HEK293 (cell line): ENCODE measurements at regions not wholly inside any gene's neighbourhood (a gene's known extent, or its start where the extent isn't known, plus 50 kb on each side); places are given as distances from the start of the nearest gene placed in this dataset.

Source experiments
- CTCF ChIA-PET: fragments of 350-600 bp; formaldehyde crosslinking; extraction: SDS; loops from one replicate; lab custom pipeline; 2021; ENCODE audit warnings: antibody characterized with exemption; lab: Yijun Ruan, JAX
- POLR2A ChIA-PET: fragments of 300-600 bp; formaldehyde crosslinking; extraction: SDS; loops from one replicate; lab custom pipeline; 2020; ENCODE audit warnings: antibody characterized with exemption, inconsistent platforms; lab: Yijun Ruan, JAX
- H3K27ac ChIP-seq: fragments of 200-500 bp; sonication (Bioruptor generic); 2 replicates; pipeline ENCODE4 v1.5.1; 2014; ENCODE audit warnings: low read depth, low read length, control low read depth, inconsistent platforms; ENCODE audit errors: extremely low read depth
- H3K36me3 ChIP-seq, 2 experiments: fragments of 200-500 bp in 1 of 2; sonication (Bioruptor generic) in 1 of 2; 1 replicate in 1 of 2; 2 replicates in 1 of 2; pipeline ENCODE4 v1.5.1; 2014 to 2017; ENCODE audit warnings: inconsistent platforms in 2 of 2, low read length in 2 of 2; ENCODE audit not compliant: control insufficient read depth in 2 of 2, insufficient read depth in 1 of 2
- H3K4me1 ChIP-seq: fragments of 200-500 bp; sonication (Bioruptor generic); 2 replicates; pipeline ENCODE4 v1.5.1; 2014; ENCODE audit warnings: mild to moderate bottlenecking, low read length, inconsistent platforms; ENCODE audit not compliant: control insufficient read depth, insufficient read depth
- H3K4me3 ChIP-seq: 2 replicates; pipeline ENCODE4 v1.5.1; 2011; ENCODE audit warnings: low read depth, mild to moderate bottlenecking, control low read depth, low read length, moderate library complexity
- H3K9me3 ChIP-seq: fragments of 200-500 bp; sonication (Bioruptor generic); 2 replicates; pipeline ENCODE4 v1.5.1; 2014; ENCODE audit warnings: low read depth, low read length, inconsistent platforms; ENCODE audit not compliant: control insufficient read depth, insufficient read depth
- GLI2 ChIP-seq: fragments of 450-650 bp; formaldehyde crosslinking; IDR thresholded peaks from 2 replicates; pipeline ENCODE4; 2017; ENCODE audit warnings: missing biosample characterization, missing genetic modification characterization, low read depth, borderline replicate concordance
- HOXA7 ChIP-seq: sonication (generic); formaldehyde crosslinking; IDR thresholded peaks from 2 replicates; pipeline ENCODE4 v1.8.1; 2022; ENCODE audit warnings: missing genetic modification reagents, borderline replicate concordance
- ZBTB7A ChIP-seq: fragments of 450-650 bp; formaldehyde crosslinking; IDR thresholded peaks from 2 replicates; pipeline ENCODE4 v1.5.1; 2016; ENCODE audit warnings: low read depth, missing biosample characterization, missing genetic modification characterization
- ZFP41 ChIP-seq: fragments of 450-650 bp; formaldehyde crosslinking; IDR thresholded peaks from 2 replicates; pipeline ENCODE4 v1.5.1; 2016; ENCODE audit warnings: missing biosample characterization, missing genetic modification characterization, borderline replicate concordance
- ZNF138 ChIP-seq: fragments of 450-650 bp; formaldehyde crosslinking; IDR thresholded peaks from 2 replicates; pipeline ENCODE4 v1.5.1; 2016; ENCODE audit warnings: missing biosample characterization, missing genetic modification characterization, borderline replicate concordance
- ZNF184 ChIP-seq: fragments of 450-650 bp; IDR thresholded peaks from 2 replicates; pipeline ENCODE4 v1.5.1; 2018; ENCODE audit warnings: missing biosample characterization, mild to moderate bottlenecking, missing genetic modification characterization
- ZNF19 ChIP-seq: fragments of 450-650 bp; formaldehyde crosslinking; IDR thresholded peaks from 2 replicates; pipeline ENCODE4; 2016; ENCODE audit warnings: missing biosample characterization, missing genetic modification characterization, low read depth
- ZNF23 ChIP-seq: fragments of 450-650 bp; formaldehyde crosslinking; IDR thresholded peaks from 2 replicates; pipeline ENCODE4 v1.5.1; 2016; ENCODE audit warnings: missing biosample characterization, missing genetic modification characterization, borderline replicate concordance
- ZNF24 ChIP-seq: fragments of 450-650 bp; formaldehyde crosslinking; IDR thresholded peaks from 2 replicates; pipeline ENCODE4 v1.5.1; 2016; ENCODE audit warnings: missing biosample characterization, missing genetic modification characterization
- ZNF335 ChIP-seq: fragments of 450-650 bp; formaldehyde crosslinking; conservative IDR thresholded peaks from 2 replicates; pipeline ENCODE4 v1.5.1; 2016; ENCODE audit warnings: missing biosample characterization, missing genetic modification characterization
- ZNF350 ChIP-seq: fragments of 450-650 bp; formaldehyde crosslinking; IDR thresholded peaks from 2 replicates; pipeline ENCODE4 v1.5.0; 2017; ENCODE audit warnings: missing biosample characterization, mild to moderate bottlenecking, missing genetic modification characterization
- ZNF366 ChIP-seq: fragments of 450-650 bp; formaldehyde crosslinking; conservative IDR thresholded peaks from 2 replicates; pipeline ENCODE4 v1.5.1; 2016; ENCODE audit warnings: missing biosample characterization, missing genetic modification characterization
- ZNF404 ChIP-seq: fragments of 450-650 bp; formaldehyde crosslinking; IDR thresholded peaks from 2 replicates; pipeline ENCODE4 v1.5.1; 2017; ENCODE audit warnings: missing biosample characterization, missing genetic modification characterization
- ZNF560 ChIP-seq: fragments of 450-650 bp; formaldehyde crosslinking; IDR thresholded peaks from 2 replicates; pipeline ENCODE4 v1.5.1; 2017; ENCODE audit warnings: missing biosample characterization, missing genetic modification characterization, borderline replicate concordance
- ZNF571 ChIP-seq: fragments of 450-650 bp; formaldehyde crosslinking; IDR thresholded peaks from 2 replicates; pipeline ENCODE4 v1.5.0; 2017; ENCODE audit warnings: missing biosample characterization, missing genetic modification characterization
- ZNF701 ChIP-seq: fragments of 450-650 bp; formaldehyde crosslinking; IDR thresholded peaks from 2 replicates; pipeline ENCODE4 v1.5.1; 2016; ENCODE audit warnings: missing biosample characterization, missing genetic modification characterization
- ZNF768 ChIP-seq: fragments of 450-650 bp; formaldehyde crosslinking; IDR thresholded peaks from 2 replicates; pipeline ENCODE4 v1.5.1; 2018; ENCODE audit warnings: missing biosample characterization, mild to moderate bottlenecking, missing genetic modification characterization
- ZNF837 ChIP-seq: fragments of 450-650 bp; formaldehyde crosslinking; IDR thresholded peaks from 2 replicates; pipeline ENCODE4 v1.5.1; 2016; ENCODE audit warnings: missing biosample characterization, missing genetic modification characterization
- TF ChIP-seq, protein P1 (sequence below): fragments of 450-650 bp; formaldehyde crosslinking; IDR thresholded peaks from 2 replicates; pipeline ENCODE4 v1.5.1; 2016; ENCODE audit warnings: missing biosample characterization, missing genetic modification characterization
- TF ChIP-seq, protein P2 (sequence below): fragments of 450-650 bp; formaldehyde crosslinking; IDR thresholded peaks from 2 replicates; pipeline ENCODE4 v1.5.1; 2016; ENCODE audit warnings: missing biosample characterization, missing genetic modification characterization
- TF ChIP-seq, protein P3 (sequence below): fragments of 450-650 bp; formaldehyde crosslinking; IDR thresholded peaks from 2 replicates; pipeline ENCODE4 v1.5.1; 2017; ENCODE audit warnings: missing biosample characterization, missing genetic modification characterization
- TF ChIP-seq, protein P4 (sequence below): sonication (generic); formaldehyde crosslinking; IDR thresholded peaks from 2 replicates; pipeline ENCODE4 v1.8.1; 2022; ENCODE audit warnings: mild to moderate bottlenecking, moderate library complexity, missing genetic modification reagents
- TF ChIP-seq, protein P5 (sequence below): fragments of 450-650 bp; formaldehyde crosslinking; IDR thresholded peaks from 2 replicates; pipeline ENCODE4 v1.5.1; 2016; ENCODE audit warnings: missing biosample characterization, missing genetic modification characterization, low read depth
- TF ChIP-seq, protein P6 (sequence below): fragments of 450-650 bp; IDR thresholded peaks from 2 replicates; pipeline ENCODE4 v1.5.1; 2018; ENCODE audit warnings: missing biosample characterization, missing genetic modification characterization
- TF ChIP-seq, protein P7 (sequence below): fragments of 450-650 bp; formaldehyde crosslinking; IDR thresholded peaks from 2 replicates; pipeline ENCODE4 v1.5.1; 2016; ENCODE audit warnings: missing biosample characterization, missing genetic modification characterization

DNA sequence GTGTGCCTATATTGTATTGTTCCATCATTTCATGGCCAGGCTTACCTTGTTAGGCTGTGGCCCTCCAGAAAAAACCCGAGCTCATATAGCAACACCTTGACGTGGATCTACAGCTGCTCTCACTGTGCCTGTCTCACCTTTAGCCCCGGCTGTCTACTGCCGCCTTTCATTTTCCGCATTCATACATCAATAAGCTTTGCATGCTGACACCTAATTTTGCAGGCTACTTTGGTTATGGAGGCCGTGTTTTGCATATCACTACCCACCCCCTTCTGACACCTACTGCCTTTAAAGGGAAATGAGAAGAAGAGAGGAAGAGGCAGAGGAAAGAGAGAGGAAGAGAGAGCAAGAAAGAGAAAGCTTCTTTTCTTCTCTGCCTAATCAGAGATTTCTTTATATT, 702.9 kb downstream of the BCL11A start (continued):
- TF ChIP-seq, protein P1, sequence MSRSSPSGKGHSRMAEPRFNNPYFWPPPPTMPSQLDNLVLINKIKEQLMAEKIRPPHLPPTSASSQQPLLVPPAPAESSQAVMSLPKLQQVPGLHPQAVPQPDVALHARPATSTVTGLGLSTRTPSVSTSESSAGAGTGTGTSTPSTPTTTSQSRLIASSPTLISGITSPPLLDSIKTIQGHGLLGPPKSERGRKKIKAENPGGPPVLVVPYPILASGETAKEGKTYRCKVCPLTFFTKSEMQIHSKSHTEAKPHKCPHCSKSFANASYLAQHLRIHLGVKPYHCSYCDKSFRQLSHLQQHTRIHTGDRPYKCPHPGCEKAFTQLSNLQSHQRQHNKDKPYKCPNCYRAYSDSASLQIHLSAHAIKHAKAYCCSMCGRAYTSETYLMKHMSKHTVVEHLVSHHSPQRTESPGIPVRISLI (tag by site-specific recombination): no peak
- no peak for TF ChIP-seq HOXA7 (CRISPR knock-in tag)
- no peak for TF ChIP-seq ZNF404 (tag by site-specific recombination)
- TF ChIP-seq, protein P2, sequence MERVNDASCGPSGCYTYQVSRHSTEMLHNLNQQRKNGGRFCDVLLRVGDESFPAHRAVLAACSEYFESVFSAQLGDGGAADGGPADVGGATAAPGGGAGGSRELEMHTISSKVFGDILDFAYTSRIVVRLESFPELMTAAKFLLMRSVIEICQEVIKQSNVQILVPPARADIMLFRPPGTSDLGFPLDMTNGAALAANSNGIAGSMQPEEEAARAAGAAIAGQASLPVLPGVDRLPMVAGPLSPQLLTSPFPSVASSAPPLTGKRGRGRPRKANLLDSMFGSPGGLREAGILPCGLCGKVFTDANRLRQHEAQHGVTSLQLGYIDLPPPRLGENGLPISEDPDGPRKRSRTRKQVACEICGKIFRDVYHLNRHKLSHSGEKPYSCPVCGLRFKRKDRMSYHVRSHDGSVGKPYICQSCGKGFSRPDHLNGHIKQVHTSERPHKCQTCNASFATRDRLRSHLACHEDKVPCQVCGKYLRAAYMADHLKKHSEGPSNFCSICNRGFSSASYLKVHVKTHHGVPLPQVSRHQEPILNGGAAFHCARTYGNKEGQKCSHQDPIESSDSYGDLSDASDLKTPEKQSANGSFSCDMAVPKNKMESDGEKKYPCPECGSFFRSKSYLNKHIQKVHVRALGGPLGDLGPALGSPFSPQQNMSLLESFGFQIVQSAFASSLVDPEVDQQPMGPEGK (tag by site-specific recombination): no peak
- no peak for TF ChIP-seq ZBTB7A (tag by site-specific recombination)
- no peak for TF ChIP-seq ZNF335 (tag by site-specific recombination)
- no peak for TF ChIP-seq ZFP41 (tag by site-specific recombination)

DNA sequence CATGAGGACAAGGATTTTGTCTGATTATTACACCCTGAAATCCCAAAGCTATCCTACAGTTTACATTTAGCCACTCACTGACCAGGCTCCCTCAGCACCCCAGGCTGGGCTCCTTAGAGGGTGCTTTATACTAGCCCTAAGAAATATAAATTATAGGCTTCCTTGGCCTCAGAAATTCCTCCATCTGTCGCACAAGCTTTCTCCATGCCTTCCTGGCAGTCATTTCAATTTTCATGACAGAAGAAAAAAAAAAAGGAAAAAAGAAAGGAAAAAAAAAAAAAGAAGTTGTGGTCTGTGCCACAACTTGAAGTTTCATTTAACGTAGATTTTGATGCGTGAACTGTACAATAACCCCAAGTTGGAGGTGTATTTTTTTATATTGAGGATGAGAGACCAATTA, 719.5 kb downstream of the BCL11A start:
- H3K9me3 ChIP-seq: no peaks in the 10 kb centered on the region
- no peak for TF ChIP-seq ZNF837 (tag by site-specific recombination)
- no peak for TF ChIP-seq ZNF184 (tag by site-specific recombination)
- TF ChIP-seq ZNF350 (tag by site-specific recombination): no peak
- TF ChIP-seq ZNF366 (tag by site-specific recombination): no peak
- TF ChIP-seq, protein P3, sequence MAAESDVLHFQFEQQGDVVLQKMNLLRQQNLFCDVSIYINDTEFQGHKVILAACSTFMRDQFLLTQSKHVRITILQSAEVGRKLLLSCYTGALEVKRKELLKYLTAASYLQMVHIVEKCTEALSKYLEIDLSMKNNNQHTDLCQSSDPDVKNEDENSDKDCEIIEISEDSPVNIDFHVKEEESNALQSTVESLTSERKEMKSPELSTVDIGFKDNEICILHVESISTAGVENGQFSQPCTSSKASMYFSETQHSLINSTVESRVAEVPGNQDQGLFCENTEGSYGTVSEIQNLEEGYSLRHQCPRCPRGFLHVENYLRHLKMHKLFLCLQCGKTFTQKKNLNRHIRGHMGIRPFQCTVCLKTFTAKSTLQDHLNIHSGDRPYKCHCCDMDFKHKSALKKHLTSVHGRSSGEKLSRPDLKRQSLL: no peak
- no peak for TF ChIP-seq ZNF19
- TF ChIP-seq ZNF560 (tag by site-specific recombination): no peak
- TF ChIP-seq, all 188 proteins: peak for 0
- Histone ChIP-seq H3K4me1 (no peaks in the 10 kb centered on the region), H3K36me3 (no peaks in the 10 kb centered on the region), H3K27ac (no peak overlapping the region), H3K4me3 (no peak overlapping the region)
- ChIA-PET CTCF (no interaction called here), POLR2A (interaction anchor here (0.7 kb wide), 2 partner anchors 33 to 54 kb away, joined by 3 to 4 read pairs; no protein-coding TSS in a partner anchor)

DNA sequence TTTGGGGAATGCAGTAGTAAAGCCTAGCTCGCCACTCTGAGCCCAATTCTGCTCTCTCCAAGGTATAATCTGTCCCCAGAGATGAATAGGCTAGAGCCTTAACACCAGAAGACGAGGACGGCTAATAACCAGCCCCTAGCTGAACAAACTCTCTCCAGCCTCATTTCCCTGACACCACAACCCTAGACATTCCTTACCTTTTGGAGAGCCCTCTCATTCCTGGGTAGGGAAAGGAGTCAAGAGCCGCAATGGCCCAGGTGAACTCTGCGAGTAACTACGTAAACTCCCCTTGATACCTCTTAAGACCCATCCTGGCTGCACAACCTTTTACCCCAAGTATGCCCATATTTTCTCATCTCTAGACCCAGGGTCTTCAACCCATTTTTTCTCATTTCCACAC, 722.9 kb downstream of the BCL11A start:
- no peaks in the 10 kb centered on the region for H3K4me1 ChIP-seq
- CTCF ChIA-PET: no interaction called here
- TF ChIP-seq, protein P4, sequence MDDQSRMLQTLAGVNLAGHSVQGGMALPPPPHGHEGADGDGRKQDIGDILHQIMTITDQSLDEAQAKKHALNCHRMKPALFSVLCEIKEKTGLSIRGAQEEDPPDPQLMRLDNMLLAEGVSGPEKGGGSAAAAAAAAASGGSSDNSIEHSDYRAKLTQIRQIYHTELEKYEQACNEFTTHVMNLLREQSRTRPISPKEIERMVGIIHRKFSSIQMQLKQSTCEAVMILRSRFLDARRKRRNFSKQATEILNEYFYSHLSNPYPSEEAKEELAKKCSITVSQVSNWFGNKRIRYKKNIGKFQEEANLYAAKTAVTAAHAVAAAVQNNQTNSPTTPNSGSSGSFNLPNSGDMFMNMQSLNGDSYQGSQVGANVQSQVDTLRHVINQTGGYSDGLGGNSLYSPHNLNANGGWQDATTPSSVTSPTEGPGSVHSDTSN (CRISPR knock-in tag): no peak
- TF ChIP-seq ZNF23: no peak
- TF ChIP-seq, protein P5, sequence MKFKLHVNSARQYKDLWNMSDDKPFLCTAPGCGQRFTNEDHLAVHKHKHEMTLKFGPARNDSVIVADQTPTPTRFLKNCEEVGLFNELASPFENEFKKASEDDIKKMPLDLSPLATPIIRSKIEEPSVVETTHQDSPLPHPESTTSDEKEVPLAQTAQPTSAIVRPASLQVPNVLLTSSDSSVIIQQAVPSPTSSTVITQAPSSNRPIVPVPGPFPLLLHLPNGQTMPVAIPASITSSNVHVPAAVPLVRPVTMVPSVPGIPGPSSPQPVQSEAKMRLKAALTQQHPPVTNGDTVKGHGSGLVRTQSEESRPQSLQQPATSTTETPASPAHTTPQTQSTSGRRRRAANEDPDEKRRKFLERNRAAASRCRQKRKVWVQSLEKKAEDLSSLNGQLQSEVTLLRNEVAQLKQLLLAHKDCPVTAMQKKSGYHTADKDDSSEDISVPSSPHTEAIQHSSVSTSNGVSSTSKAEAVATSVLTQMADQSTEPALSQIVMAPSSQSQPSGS (tag by site-specific recombination): no peak
- TF ChIP-seq, protein P6, sequence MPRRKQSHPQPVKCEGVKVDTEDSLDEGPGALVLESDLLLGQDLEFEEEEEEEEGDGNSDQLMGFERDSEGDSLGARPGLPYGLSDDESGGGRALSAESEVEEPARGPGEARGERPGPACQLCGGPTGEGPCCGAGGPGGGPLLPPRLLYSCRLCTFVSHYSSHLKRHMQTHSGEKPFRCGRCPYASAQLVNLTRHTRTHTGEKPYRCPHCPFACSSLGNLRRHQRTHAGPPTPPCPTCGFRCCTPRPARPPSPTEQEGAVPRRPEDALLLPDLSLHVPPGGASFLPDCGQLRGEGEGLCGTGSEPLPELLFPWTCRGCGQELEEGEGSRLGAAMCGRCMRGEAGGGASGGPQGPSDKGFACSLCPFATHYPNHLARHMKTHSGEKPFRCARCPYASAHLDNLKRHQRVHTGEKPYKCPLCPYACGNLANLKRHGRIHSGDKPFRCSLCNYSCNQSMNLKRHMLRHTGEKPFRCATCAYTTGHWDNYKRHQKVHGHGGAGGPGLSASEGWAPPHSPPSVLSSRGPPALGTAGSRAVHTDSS (tag by site-specific recombination): no peak
- TF ChIP-seq, protein P7, sequence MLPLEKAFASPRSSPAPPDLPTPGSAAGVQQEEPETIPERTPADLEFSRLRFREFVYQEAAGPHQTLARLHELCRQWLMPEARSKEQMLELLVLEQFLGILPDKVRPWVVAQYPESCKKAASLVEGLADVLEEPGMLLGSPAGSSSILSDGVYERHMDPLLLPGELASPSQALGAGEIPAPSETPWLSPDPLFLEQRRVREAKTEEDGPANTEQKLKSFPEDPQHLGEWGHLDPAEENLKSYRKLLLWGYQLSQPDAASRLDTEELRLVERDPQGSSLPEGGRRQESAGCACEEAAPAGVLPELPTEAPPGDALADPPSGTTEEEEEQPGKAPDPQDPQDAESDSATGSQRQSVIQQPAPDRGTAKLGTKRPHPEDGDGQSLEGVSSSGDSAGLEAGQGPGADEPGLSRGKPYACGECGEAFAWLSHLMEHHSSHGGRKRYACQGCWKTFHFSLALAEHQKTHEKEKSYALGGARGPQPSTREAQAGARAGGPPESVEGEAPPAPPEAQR: no peak
- no peak for TF ChIP-seq ZNF571
- TF ChIP-seq ZNF24 (tag by site-specific recombination): no peak
- TF ChIP-seq ZNF138: no peak
- no peak for TF ChIP-seq GLI2
- no peak for TF ChIP-seq ZNF701
- no peak for TF ChIP-seq ZNF768 (tag by site-specific recombination)

More for the DNA sequence above, 722.9 kb downstream of the BCL11A start:
- H3K9me3 ChIP-seq: no peaks in the 10 kb centered on the region
- no peak overlapping the region for H3K27ac ChIP-seq
- no peak overlapping the region for H3K4me3 ChIP-seq
- POLR2A ChIA-PET: no interaction called here
- H3K36me3 ChIP-seq: no peaks in the 10 kb centered on the region
